CD4-positive, CD25-positive, alpha-beta regulatory T cell (primary cell): ENCODE measurements at regions not wholly inside any gene's neighbourhood (a gene's known extent, or its start where the extent isn't known, plus 50 kb on each side); places are given as distances from the start of the nearest gene placed in this dataset.
"Not testable (repeated sequence)": the region's sequence is repeated elsewhere in the genome, so short reads cannot be mapped to it uniquely, and the experiment has no call there.

ENCODE experiments used
- ATAC-seq, 2 donors: fragments of 150-1000 bp; cut with Tn5 transposase; one replicate each; pipeline ENCODE4 v1.10.0; 2021; ENCODE audit warnings: low read depth in 2 of 2, moderate number of reproducible peaks in 2 of 2, moderate library complexity in 1 of 2
- DNase-seq, 3 donors: peaks; one replicate each; pipeline versions ENCODE4 v3.0.0 to v3.0.0-alpha.2; 2012 to 2022; ENCODE audit warnings: mixed read lengths in 1 of 3
- H3K27ac ChIP-seq: one replicate; pipeline ENCODE4 v1.7.0; 2013; ENCODE audit warnings: mild to moderate bottlenecking, low read length; ENCODE audit not compliant: insufficient read depth, poor library complexity, severe bottlenecking
- H3K27me3 ChIP-seq: one replicate; pipeline ENCODE4 v1.7.0; 2013; ENCODE audit warnings: low read length; ENCODE audit not compliant: control insufficient read depth, insufficient read depth
- H3K36me3 ChIP-seq: one replicate; pipeline ENCODE4 v1.7.0; 2013; ENCODE audit warnings: mild to moderate bottlenecking, low read length, moderate library complexity; ENCODE audit not compliant: control insufficient read depth, insufficient read depth
- H3K4me1 ChIP-seq: 2 replicates; pipeline ENCODE4 v1.7.0; 2013; ENCODE audit warnings: mild to moderate bottlenecking, low read length; ENCODE audit not compliant: insufficient read depth, control insufficient read depth, poor library complexity, severe bottlenecking
- H3K4me3 ChIP-seq: one replicate; pipeline ENCODE4 v1.7.0; 2013; ENCODE audit warnings: low read depth, mild to moderate bottlenecking, low read length, moderate library complexity
- H3K9me3 ChIP-seq, 2 experiments: 1 replicate in 1 of 2; 2 replicates in 1 of 2; pipeline ENCODE4 v1.7.0; 2013; ENCODE audit warnings: low read length in 2 of 2, mild to moderate bottlenecking in 1 of 2, moderate library complexity in 1 of 2; ENCODE audit not compliant: control insufficient read depth in 2 of 2
- H3K27ac Mint-ChIP-seq, 3 donors: one replicate each; pipeline ENCODE4 v1.8.0; 2020 to 2022; ENCODE audit warnings: mild to moderate bottlenecking in 3 of 3, mixed read lengths in 3 of 3, moderate library complexity in 2 of 3
- H3K27me3 Mint-ChIP-seq: one replicate; pipeline ENCODE4 v1.8.0; 2022; ENCODE audit warnings: mild to moderate bottlenecking, mixed read lengths
- H3K36me3 Mint-ChIP-seq: one replicate; pipeline ENCODE4 v1.8.0; 2020; ENCODE audit warnings: mixed read lengths
- H3K4me1 Mint-ChIP-seq, 4 donors: one replicate each; pipeline ENCODE4 v1.8.0; 2020 to 2022; ENCODE audit warnings: mixed read lengths in 4 of 4, mild to moderate bottlenecking in 1 of 4
- H3K4me3 Mint-ChIP-seq, 4 donors: one replicate each; pipeline ENCODE4 v1.8.0; 2020 to 2022; ENCODE audit warnings: mild to moderate bottlenecking in 4 of 4, mixed read lengths in 4 of 4, moderate library complexity in 3 of 4
- H3K9me3 Mint-ChIP-seq, 7 donors: one replicate each; pipeline ENCODE4 v1.8.0; 2020 to 2022; ENCODE audit warnings: mixed read lengths in 7 of 7, mild to moderate bottlenecking in 3 of 7, moderate library complexity in 2 of 7

- Mint-ChIP-seq H3K36me3 (no peaks in the 10 kb centered on the region), H3K27me3 (peaks cover 13% of the 10 kb centered on the region), H3K4me3 (no peak overlapping the region), H3K4me1 (no peaks in the 10 kb centered on the region), H3K9me3 (peaks cover 0 to 8% (median 2%) of the 10 kb centered on the region in 7 donors), H3K27ac (no peak overlapping the region)
- Histone ChIP-seq H3K36me3 (no peaks in the 10 kb centered on the region), H3K4me3 (no peak overlapping the region), H3K27ac (no peak overlapping the region), H3K4me1 (no peaks in the 10 kb centered on the region), H3K27me3 (peaks cover 4% of the 10 kb centered on the region), H3K9me3 (no peaks in the 10 kb centered on the region)
- DNase-seq (no peak), ATAC-seq (no peak)
Measured at GRCh38 chr2:176924909-176925534, 287.6 kb upstream of the HNRNPA3 start.

GRCh38 chr2:176926453-176926852, 286.1 kb upstream of the HNRNPA3 start:
- no peaks in the 10 kb centered on the region for H3K36me3 ChIP-seq
- H3K27ac ChIP-seq = no peak overlapping the region
- ATAC-seq = no peak
- no peaks in the 10 kb centered on the region for H3K4me1 ChIP-seq
- H3K9me3 ChIP-seq = no peaks in the 10 kb centered on the region
- no peaks in the 10 kb centered on the region for H3K27me3 ChIP-seq
- Mint-ChIP-seq H3K27ac (no peak overlapping the region), H3K36me3 (no peaks in the 10 kb centered on the region), H3K9me3 (peaks cover 0 to 6% (median 2%) of the 10 kb centered on the region in 7 donors), H3K4me3 (no peak overlapping the region), H3K27me3 (peaks cover 3% of the 10 kb centered on the region), H3K4me1 (peaks cover 0 to 4% (median under 1%) of the 10 kb centered on the region in 4 donors)
- H3K4me3 ChIP-seq = no peak overlapping the region
- no peak for DNase-seq

- H3K4me3 ChIP-seq, H3K27me3 ChIP-seq, ATAC-seq, H3K27ac Mint-ChIP-seq, H3K9me3 Mint-ChIP-seq, H3K27ac ChIP-seq, DNase-seq, H3K4me1 ChIP-seq, H3K36me3 Mint-ChIP-seq, H3K27me3 Mint-ChIP-seq, H3K4me3 Mint-ChIP-seq, H3K9me3 ChIP-seq, H3K36me3 ChIP-seq: not testable (repeated sequence)
- H3K4me1 Mint-ChIP-seq = peaks cover 3 to 15% (median 8%) of the 10 kb centered on the region in 4 donors
Measured at GRCh38 chr2:176929387-176929786, 283.2 kb upstream of the HNRNPA3 start.

- Mint-ChIP-seq H3K4me1 (peaks cover 3 to 16% (median 13%) of the 10 kb centered on the region in 4 donors), H3K36me3 (no peaks in the 10 kb centered on the region), H3K27me3 (peaks cover 5% of the 10 kb centered on the region), H3K27ac (peak overlapping the region; percentile 69 to 87 (median 86)), H3K9me3 (peaks cover 0 to 6% (median 2%) of the 10 kb centered on the region in 7 donors), H3K4me3 (peak overlapping the region; percentile 45 to 83 (median 70))
- Histone ChIP-seq H3K27ac (peak overlapping the region; percentile 55), H3K9me3 (no peaks in the 10 kb centered on the region), H3K36me3 (no peaks in the 10 kb centered on the region), H3K4me1 (peaks cover 9% of the 10 kb centered on the region), H3K27me3 (no peaks in the 10 kb centered on the region), H3K4me3 (peak overlapping the region; percentile 70)
- ATAC-seq = peak; percentile 77 to 81
- DNase-seq = peak; percentile 3 to 88 (median 48)
Measured at GRCh38 chr2:176931588-176932563, 280.7 kb upstream of the HNRNPA3 start.

GRCh38 chr2:176934131-176934530, 278.5 kb upstream of the HNRNPA3 start:
- H3K4me1 Mint-ChIP-seq = peaks cover 3 to 21% (median 15%) of the 10 kb centered on the region in 4 donors
- peak overlapping the region in 2 of 4 donors; percentile 5 to 32 for H3K4me3 Mint-ChIP-seq
- H3K27ac Mint-ChIP-seq = no peak overlapping the region
- DNase-seq = peak in 1 of 3 donors; percentile 50
- Histone ChIP-seq H3K4me3 (no peak overlapping the region), H3K27ac (no peak overlapping the region), H3K4me1 (peaks cover 9% of the 10 kb centered on the region), H3K9me3 (no peaks in the 10 kb centered on the region), H3K36me3 (no peaks in the 10 kb centered on the region), H3K27me3 (peaks cover 2% of the 10 kb centered on the region)
- H3K27me3 Mint-ChIP-seq = peaks cover 23% of the 10 kb centered on the region
- no peak for ATAC-seq
- H3K9me3 Mint-ChIP-seq = peaks cover 0 to 9% (median 0%) of the 10 kb centered on the region in 7 donors
- H3K36me3 Mint-ChIP-seq = no peaks in the 10 kb centered on the region

- H3K4me3 Mint-ChIP-seq = no peak overlapping the region
- H3K36me3 ChIP-seq = no peaks in the 10 kb centered on the region
- no peak overlapping the region for H3K27ac ChIP-seq
- H3K9me3 ChIP-seq = no peaks in the 10 kb centered on the region
- peaks cover 30% of the 10 kb centered on the region for H3K27me3 Mint-ChIP-seq
- H3K27ac Mint-ChIP-seq = no peak overlapping the region
- H3K36me3 Mint-ChIP-seq = no peaks in the 10 kb centered on the region
- peaks cover 0 to 9% (median 0%) of the 10 kb centered on the region in 7 donors for H3K9me3 Mint-ChIP-seq
- H3K27me3 ChIP-seq = peaks cover 2% of the 10 kb centered on the region
- DNase-seq (no peak), ATAC-seq (no peak)
- peaks cover 3 to 21% (median 15%) of the 10 kb centered on the region in 4 donors for H3K4me1 Mint-ChIP-seq
- H3K4me1 ChIP-seq = peaks cover 9% of the 10 kb centered on the region
- H3K4me3 ChIP-seq = no peak overlapping the region
Measured at GRCh38 chr2:176934869-176935415, 277.7 kb upstream of the HNRNPA3 start.

- no peak overlapping the region for H3K4me3 Mint-ChIP-seq
- DNase-seq = no peak
Measured at GRCh38 chr2:176935543-176936102, 277.0 kb upstream of the HNRNPA3 start.

More at GRCh38 chr2:176935543-176936102, 277.0 kb upstream of the HNRNPA3 start:
- Histone ChIP-seq H3K27me3 (peaks cover 2% of the 10 kb centered on the region), H3K9me3 (no peaks in the 10 kb centered on the region), H3K4me3 (no peak overlapping the region), H3K36me3 (no peaks in the 10 kb centered on the region), H3K27ac (no peak overlapping the region), H3K4me1 (peaks cover 9% of the 10 kb centered on the region)
- Mint-ChIP-seq H3K4me1 (peaks cover 3 to 21% (median 15%) of the 10 kb centered on the region in 4 donors), H3K27ac (no peak overlapping the region), H3K36me3 (no peaks in the 10 kb centered on the region), H3K9me3 (peaks cover 0 to 9% (median 0%) of the 10 kb centered on the region in 7 donors), H3K27me3 (peaks cover 33% of the 10 kb centered on the region)
- ATAC-seq = no peak
